ENCODE measurements at regions not wholly inside any gene's neighbourhood (a gene's known extent, or its start where the extent isn't known, plus 50 kb on each side); places are given as distances from the start of the nearest gene placed in this dataset.

DNA sequence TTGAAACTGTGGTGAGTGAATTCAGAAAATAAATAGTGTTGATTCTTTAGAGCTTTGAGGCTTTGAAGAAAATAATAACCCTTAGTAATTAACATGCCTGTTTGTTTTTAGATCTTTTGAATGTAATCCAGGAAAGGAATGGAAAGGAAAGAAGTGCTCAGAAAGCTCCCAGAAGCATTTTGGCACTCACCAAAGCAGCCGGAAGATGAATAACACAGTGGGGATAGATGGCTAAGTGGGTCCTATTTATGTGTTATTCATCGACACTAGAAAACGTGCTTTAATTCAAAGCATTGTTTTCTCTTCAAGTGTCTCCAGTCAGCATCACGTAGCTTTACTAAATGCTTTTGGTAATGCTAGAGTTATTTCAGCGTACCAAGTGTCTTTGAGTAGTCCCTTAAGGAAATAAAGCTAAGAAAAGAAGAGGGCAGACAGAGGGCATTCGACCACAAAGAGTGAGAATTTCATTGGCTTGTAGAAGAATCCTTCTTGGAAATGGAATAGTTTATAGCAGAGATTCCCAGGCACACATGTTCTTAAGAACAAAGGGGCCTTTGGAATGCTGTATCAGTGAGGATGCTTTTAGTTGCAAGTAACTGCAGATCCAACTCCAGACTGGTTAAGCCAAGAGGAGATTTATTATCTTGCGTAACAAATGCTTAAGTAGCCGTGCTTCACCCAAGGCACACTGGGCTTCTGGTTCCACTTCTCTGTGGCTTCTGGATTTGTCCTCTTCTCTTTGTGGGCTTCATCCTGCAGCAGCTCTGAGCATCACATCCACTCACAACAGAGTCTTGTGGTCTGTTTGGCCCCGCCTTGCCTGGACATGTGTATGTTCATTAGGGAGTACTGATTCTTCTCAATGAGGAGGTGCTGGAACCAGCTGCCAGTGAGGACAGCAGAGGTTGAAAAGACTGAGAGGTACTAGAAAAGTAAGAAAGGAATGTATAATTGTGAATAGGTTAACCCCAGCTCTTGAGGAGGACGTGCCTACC, 63.6 kb upstream of the LTBP1 start:
- no peaks in the 10 kb centered on the region for H3K27me3 ChIP-seq (ENCODE audit: control insufficient read depth in 2 of 2, insufficient read depth in 2 of 2, low read length in 2 of 2)
- H3K9ac ChIP-seq (replicated peaks; ENCODE audit: extremely low read depth, insufficient read depth, low read length), result no peak overlapping the region
- no peaks in the 10 kb centered on the region for H3K9me1 ChIP-seq (replicated peaks; ENCODE audit: control insufficient read depth, extremely low read depth, insufficient read depth, low read length)
- CTCF ChIA-PET, result interaction anchor here (0.8 kb wide), 1 partner anchor 9 kb away, joined by 3 read pairs; no protein-coding TSS in a partner anchor
- H3K27ac ChIP-seq (ENCODE audit: insufficient read depth, low read depth, low read length), result no peak overlapping the region
- no peaks in the 10 kb centered on the region for H4K20me1 ChIP-seq (replicated peaks; ENCODE audit: control insufficient read depth, extremely low read depth, insufficient read depth, low read length)
- no TSS peak for BruUV-seq (replicated peaks)
- H3K4me2 ChIP-seq (ENCODE audit: insufficient read depth, low read length), result no peak overlapping the region
- no peaks in the 10 kb centered on the region for H3K4me1 ChIP-seq (ENCODE audit: control insufficient read depth, extremely low read depth, insufficient read depth, low read length)
- no peak for DNase-seq (ENCODE audit: low read depth, low spot score)
- H3K4me3 ChIP-seq (replicated peaks in 1 of 3; ENCODE audit: insufficient read depth in 1 of 3, low read depth in 1 of 3, low read length in 3 of 3), result no peak overlapping the region
- intact Hi-C loops (cut with micrococcal nuclease) (no loop called here), dilution Hi-C loops (cut with MboI; ENCODE audit: extremely low pct_ligation_motif_present, low sequenced_read_pairs) (no loop called here)
- FAIRE-seq, result no peak
- no peaks in the 10 kb centered on the region for H3K36me3 ChIP-seq (ENCODE audit: control insufficient read depth in 2 of 2, extremely low read depth in 1 of 2, insufficient read depth in 2 of 2, low read length in 2 of 2)
- TF ChIP-seq POLR2A (IDR thresholded peaks at IDR 0.05; ENCODE audit: low read depth, low read length) (no peak), MYC (IDR thresholded peaks at IDR 0.05; ENCODE audit: low read depth, low read length) (no peak), EZH2 (IDR thresholded peaks at IDR 0.05; ENCODE audit: borderline replicate concordance, low read depth, low read length, severe bottlenecking) (no peak), GATA2 (IDR thresholded peaks at IDR 0.05; ENCODE audit: insufficient read depth, insufficient read length, low read depth, low read length) (no peak), POLR2AphosphoS5 (IDR thresholded peaks at IDR 0.05; ENCODE audit: insufficient read depth, low read depth, low read length) (no peak), FOS (IDR thresholded peaks at IDR 0.05; ENCODE audit: borderline replicate concordance, insufficient read depth, low read length) (no peak), JUN (IDR thresholded peaks at IDR 0.05; ENCODE audit: borderline replicate concordance, insufficient read depth, insufficient read length, low read depth) (no peak)
- TF ChIP-seq, protein P1, sequence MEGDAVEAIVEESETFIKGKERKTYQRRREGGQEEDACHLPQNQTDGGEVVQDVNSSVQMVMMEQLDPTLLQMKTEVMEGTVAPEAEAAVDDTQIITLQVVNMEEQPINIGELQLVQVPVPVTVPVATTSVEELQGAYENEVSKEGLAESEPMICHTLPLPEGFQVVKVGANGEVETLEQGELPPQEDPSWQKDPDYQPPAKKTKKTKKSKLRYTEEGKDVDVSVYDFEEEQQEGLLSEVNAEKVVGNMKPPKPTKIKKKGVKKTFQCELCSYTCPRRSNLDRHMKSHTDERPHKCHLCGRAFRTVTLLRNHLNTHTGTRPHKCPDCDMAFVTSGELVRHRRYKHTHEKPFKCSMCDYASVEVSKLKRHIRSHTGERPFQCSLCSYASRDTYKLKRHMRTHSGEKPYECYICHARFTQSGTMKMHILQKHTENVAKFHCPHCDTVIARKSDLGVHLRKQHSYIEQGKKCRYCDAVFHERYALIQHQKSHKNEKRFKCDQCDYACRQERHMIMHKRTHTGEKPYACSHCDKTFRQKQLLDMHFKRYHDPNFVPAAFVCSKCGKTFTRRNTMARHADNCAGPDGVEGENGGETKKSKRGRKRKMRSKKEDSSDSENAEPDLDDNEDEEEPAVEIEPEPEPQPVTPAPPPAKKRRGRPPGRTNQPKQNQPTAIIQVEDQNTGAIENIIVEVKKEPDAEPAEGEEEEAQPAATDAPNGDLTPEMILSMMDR (IDR thresholded peaks at IDR 0.05; ENCODE audit: extremely low read depth in 1 of 2, insufficient read depth in 1 of 2, low read depth in 1 of 2, low read length in 2 of 2), result no peak
- TF ChIP-seq, protein P2, sequence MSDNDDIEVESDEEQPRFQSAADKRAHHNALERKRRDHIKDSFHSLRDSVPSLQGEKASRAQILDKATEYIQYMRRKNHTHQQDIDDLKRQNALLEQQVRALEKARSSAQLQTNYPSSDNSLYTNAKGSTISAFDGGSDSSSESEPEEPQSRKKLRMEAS (IDR thresholded peaks at IDR 0.05; ENCODE audit: insufficient read depth, insufficient read length), result no peak
- H3K9me3 ChIP-seq (replicated peaks; ENCODE audit: control insufficient read depth, insufficient read depth, low read length), result no peaks in the 10 kb centered on the region
- no peak overlapping the region for H2AFZ ChIP-seq (ENCODE audit: low read depth, low read length)
- POLR2A ChIA-PET, result no interaction called here
- no peaks in the 10 kb centered on the region for H3K79me2 ChIP-seq (ENCODE audit: control insufficient read depth, insufficient read depth, low read length)

All from endothelial cell of umbilical vein (primary cell).